WTC11 (cell line): ENCODE measurements at regions not wholly inside any gene's neighbourhood (a gene's known extent, or its start where the extent isn't known, plus 50 kb on each side); places are given as distances from the start of the nearest gene placed in this dataset.

Experiments
- ATAC-seq: fragments of 200-7000 bp; cut with Tn5 transposase; 2 replicates; pipeline ENCODE4 v1.10.0; 2021; ENCODE audit warnings: mild to moderate bottlenecking, moderate library complexity
- CTCF ChIA-PET: fragments of 300-600 bp; sonication (Branson Sonifier 250); formaldehyde crosslinking; loops from one replicate; lab custom pipeline; 2021; ENCODE audit warnings: antibody characterized with exemption; lab: Charles Lee
- POLR2A ChIA-PET: fragments of 350-600 bp; sonication (Branson Sonifier 250); formaldehyde crosslinking; loops from one replicate; lab custom pipeline; 2021; ENCODE audit warnings: antibody characterized with exemption; lab: Charles Lee
- DNase-seq: peaks from one replicate; pipeline ENCODE4 v3.0.0; 2021; ENCODE audit warnings: low spot score
- H3K27ac Mint-ChIP-seq: 2 replicates; pipeline ENCODE4 v1.8.0; 2021; ENCODE audit warnings: mixed read lengths
- H3K27me3 Mint-ChIP-seq: 2 replicates; pipeline ENCODE4 v1.8.0; 2021; ENCODE audit warnings: low read depth, mild to moderate bottlenecking, moderate library complexity, mixed read lengths
- H3K36me3 Mint-ChIP-seq: 2 replicates; pipeline ENCODE4 v1.8.0; 2021; ENCODE audit warnings: mixed read lengths
- H3K4me1 Mint-ChIP-seq: 2 replicates; pipeline ENCODE4 v1.8.0; 2022; ENCODE audit warnings: mixed read lengths
- H3K4me3 Mint-ChIP-seq: 2 replicates; pipeline ENCODE4 v1.8.0; 2021; ENCODE audit warnings: mild to moderate bottlenecking, moderate library complexity, mixed read lengths
- H3K9me3 Mint-ChIP-seq: 2 replicates; pipeline ENCODE4 v1.8.0; 2021; ENCODE audit warnings: mixed read lengths
- ARID4B ChIP-seq: sonication (generic); formaldehyde crosslinking; IDR thresholded peaks from 2 replicates; pipeline ENCODE4 v1.8.0; 2023; ENCODE audit warnings: missing genetic modification reagents, mild to moderate bottlenecking, borderline replicate concordance
- ATF2 ChIP-seq: sonication (generic); formaldehyde crosslinking; IDR thresholded peaks from 2 replicates; pipeline ENCODE4 v1.8.1; 2022; ENCODE audit warnings: low read depth, missing genetic modification reagents, borderline replicate concordance
- ATF3 ChIP-seq: sonication (generic); formaldehyde crosslinking; conservative IDR thresholded peaks from 2 replicates; pipeline ENCODE4 v1.8.1; 2022; ENCODE audit warnings: mild to moderate bottlenecking, missing genetic modification reagents
- E2F4 ChIP-seq: sonication (generic); formaldehyde crosslinking; IDR thresholded peaks from 2 replicates; pipeline ENCODE4 v1.8.1; 2022; ENCODE audit warnings: low read depth, mild to moderate bottlenecking, moderate library complexity, missing genetic modification reagents, borderline replicate concordance
- ETV6 ChIP-seq: sonication (generic); formaldehyde crosslinking; IDR thresholded peaks from 2 replicates; pipeline ENCODE4 v1.8.1; 2022; ENCODE audit warnings: mild to moderate bottlenecking, missing genetic modification reagents
- FOXP1 ChIP-seq: sonication (generic); formaldehyde crosslinking; IDR thresholded peaks from 2 replicates; pipeline ENCODE4 v1.8.0; 2022; ENCODE audit warnings: missing genetic modification reagents, mild to moderate bottlenecking, moderate library complexity, borderline replicate concordance
- HMGA2 ChIP-seq: fragments of 250-450 bp; sonication (Bioruptor Pico); IDR thresholded peaks from 2 replicates; pipeline ENCODE4 v1.4.0; 2021; ENCODE audit warnings: mild to moderate bottlenecking, moderate library complexity
- IRF1 ChIP-seq: sonication (generic); formaldehyde crosslinking; IDR thresholded peaks from 2 replicates; pipeline ENCODE4 v1.8.0; 2023; ENCODE audit warnings: missing genetic modification reagents
- IRF2 ChIP-seq: sonication (generic); formaldehyde crosslinking; IDR thresholded peaks from 2 replicates; pipeline ENCODE4 v1.8.0; 2022; ENCODE audit warnings: low read depth, missing genetic modification reagents, borderline replicate concordance
- MAX ChIP-seq: sonication (generic); formaldehyde crosslinking; IDR thresholded peaks from 2 replicates; pipeline ENCODE4 v1.8.0; 2022; ENCODE audit warnings: mild to moderate bottlenecking, missing genetic modification reagents
- MLX ChIP-seq: sonication (generic); formaldehyde crosslinking; IDR thresholded peaks from 2 replicates; pipeline ENCODE4 v1.8.1; 2023; ENCODE audit warnings: mild to moderate bottlenecking, missing genetic modification reagents, moderate library complexity
- MYBL2 ChIP-seq: sonication (generic); formaldehyde crosslinking; IDR thresholded peaks from 2 replicates; pipeline ENCODE4 v1.8.1; 2023; ENCODE audit warnings: mild to moderate bottlenecking, moderate library complexity, missing genetic modification reagents
- NR1H2 ChIP-seq: sonication (generic); formaldehyde crosslinking; IDR thresholded peaks from 2 replicates; pipeline ENCODE4 v1.9.0; 2021; ENCODE audit warnings: mild to moderate bottlenecking, moderate library complexity, missing genetic modification reagents
- RELA ChIP-seq: sonication (generic); formaldehyde crosslinking; IDR thresholded peaks from 2 replicates; pipeline ENCODE4 v1.8.1; 2022; ENCODE audit warnings: missing genetic modification reagents, mild to moderate bottlenecking, borderline replicate concordance
- RORB ChIP-seq: fragments of 250-450 bp; sonication (Bioruptor Pico); IDR thresholded peaks from 2 replicates; pipeline ENCODE4 v1.9.0; 2021; ENCODE audit warnings: mild to moderate bottlenecking
- SMAD4 ChIP-seq: sonication (generic); formaldehyde crosslinking; IDR thresholded peaks from 2 replicates; pipeline ENCODE4 v1.8.0; 2022; ENCODE audit warnings: mild to moderate bottlenecking, missing genetic modification reagents
- USF1 ChIP-seq: sonication (generic); formaldehyde crosslinking; IDR thresholded peaks from 2 replicates; pipeline ENCODE4 v1.8.0; 2022; ENCODE audit warnings: mild to moderate bottlenecking, missing genetic modification reagents
- ZMAT4 ChIP-seq: fragments of 250-450 bp; sonication (Bioruptor Pico); IDR thresholded peaks from 2 replicates; pipeline ENCODE4 v1.9.0; 2021; ENCODE audit warnings: mild to moderate bottlenecking
- ZNF281 ChIP-seq: sonication (generic); formaldehyde crosslinking; IDR thresholded peaks from 2 replicates; pipeline ENCODE4 v1.8.0; 2023; ENCODE audit warnings: mild to moderate bottlenecking, missing genetic modification reagents
- ZNF423 ChIP-seq: fragments of 250-450 bp; sonication (Bioruptor Pico); IDR thresholded peaks from 2 replicates; pipeline ENCODE4 v2.1.2; 2022; ENCODE audit warnings: mild to moderate bottlenecking, moderate library complexity

- Mint-ChIP-seq H3K4me3 (no peak overlapping the region), H3K36me3 (no peaks in the 10 kb centered on the region), H3K27me3 (no peaks in the 10 kb centered on the region), H3K4me1 (no peaks in the 10 kb centered on the region), H3K27ac (no peak overlapping the region), H3K9me3 (peaks cover 7% of the 10 kb centered on the region; the same call in 1 of the 2 replicates)
- no peak for ATAC-seq
- TF ChIP-seq USF1 (no peak), NR1H2 (CRISPR knock-in tag) (no peak), RORB (CRISPR knock-in tag) (no peak), E2F4 (CRISPR knock-in tag) (no peak)
- no peak for DNase-seq
- CTCF ChIA-PET, result no interaction called here
- POLR2A ChIA-PET, result no interaction called here
Measured at GRCh38 chr1:187718527-187718926, 889.8 kb downstream of the PLA2G4A start.

- no peaks in the 10 kb centered on the region for H3K27me3 Mint-ChIP-seq
- no peak for DNase-seq
- TF ChIP-seq FOXP1 (no peak), ATF2 (no peak), IRF2 (no peak), ZMAT4 (CRISPR knock-in tag) (no peak), MAX (CRISPR knock-in tag) (no peak), HMGA2 (no peak), RELA (CRISPR knock-in tag) (no peak), E2F4 (CRISPR knock-in tag) (no peak), SMAD4 (CRISPR knock-in tag) (no peak), IRF1 (no peak), MLX (CRISPR knock-in tag) (no peak), ZNF281 (CRISPR knock-in tag) (no peak), ETV6 (CRISPR knock-in tag) (no peak), MYBL2 (CRISPR knock-in tag) (no peak), ARID4B (CRISPR knock-in tag) (no peak), ATF3 (CRISPR knock-in tag) (no peak), ZNF423 (CRISPR knock-in tag) (no peak)
Measured at GRCh38 chr1:187721216-187721615, 892.5 kb downstream of the PLA2G4A start.

More at GRCh38 chr1:187721216-187721615, 892.5 kb downstream of the PLA2G4A start:
- ATAC-seq, result no peak
- no peaks in the 10 kb centered on the region for H3K36me3 Mint-ChIP-seq
- ChIA-PET CTCF (no interaction called here), POLR2A (no interaction called here)
- no peak overlapping the region for H3K4me3 Mint-ChIP-seq
- H3K9me3 Mint-ChIP-seq, result peaks cover 4% of the 10 kb centered on the region; the same call in 1 of the 2 replicates
- no peaks in the 10 kb centered on the region for H3K4me1 Mint-ChIP-seq
- H3K27ac Mint-ChIP-seq, result no peak overlapping the region
